IPS-18c (cell line): ENCODE measurements at regions not wholly inside any gene's neighbourhood (a gene's known extent, or its start where the extent isn't known, plus 50 kb on each side); places are given as distances from the start of the nearest gene placed in this dataset.

Source experiments
- H3K4me3 ChIP-seq: 2 replicates; pipeline ENCODE4 v1.7.0; 2013; ENCODE audit warnings: low read depth, mild to moderate bottlenecking, low read length, moderate library complexity; ENCODE audit not compliant: insufficient read depth
- H3K9me3 ChIP-seq: one replicate; pipeline ENCODE4 v1.6.1; 2013; ENCODE audit warnings: mild to moderate bottlenecking, low read length, moderate library complexity; ENCODE audit not compliant: control insufficient read depth, insufficient read depth

GRCh38 chr14:101032433-101032832 is 128.9 kb upstream of the RTL1 start:
- Histone ChIP-seq H3K9me3 (no peaks in the 10 kb centered on the region), H3K4me3 (no peak overlapping the region)

- H3K9me3 ChIP-seq = no peaks in the 10 kb centered on the region
These were observed 129.5 kb upstream of the RTL1 start for GRCh38 chr14:101033006-101033405.

DNA sequence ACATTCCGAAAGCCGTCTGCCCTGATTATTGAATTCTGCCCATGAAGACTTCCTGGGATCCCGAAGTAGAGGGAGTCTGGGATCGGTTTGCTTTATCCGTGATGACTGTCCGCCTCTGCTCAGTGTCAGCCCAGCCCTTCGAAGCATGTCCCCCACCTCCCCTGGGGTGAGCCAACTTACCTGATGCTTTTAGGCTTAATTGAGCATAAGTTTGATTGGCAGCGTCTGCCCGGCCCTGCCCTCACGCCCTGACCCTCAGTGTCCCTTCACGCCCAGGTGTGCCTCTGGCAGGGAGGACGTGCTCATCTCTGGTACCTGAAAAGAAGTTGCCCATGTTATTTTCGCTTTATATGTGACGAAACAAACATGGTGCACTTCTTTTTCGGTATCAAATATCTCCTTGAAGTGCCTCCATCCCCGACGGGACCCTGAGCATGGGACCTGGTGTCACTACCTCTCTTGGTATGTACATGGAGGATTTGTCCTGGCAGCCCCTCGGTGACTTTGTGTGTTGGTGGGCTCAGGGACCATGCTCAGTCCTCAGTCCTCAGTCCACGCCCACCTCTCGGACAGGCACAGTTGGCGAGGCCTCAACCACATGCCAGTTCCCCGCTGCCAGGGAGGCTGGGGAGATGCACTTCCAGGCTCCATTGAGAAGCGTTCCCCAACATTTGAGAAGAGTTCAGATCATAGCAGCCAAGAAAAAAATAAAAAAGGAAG is 130.1 kb upstream of the RTL1 start:
- Histone ChIP-seq H3K4me3 (no peak overlapping the region), H3K9me3 (no peaks in the 10 kb centered on the region)

More at GRCh38 chr14:101033006-101033405, 129.5 kb upstream of the RTL1 start:
- H3K4me3 ChIP-seq = no peak overlapping the region

- Histone ChIP-seq H3K4me3 (no peak overlapping the region), H3K9me3 (no peaks in the 10 kb centered on the region)
These were observed 131.5 kb upstream of the RTL1 start for GRCh38 chr14:101034986-101035385.

GRCh38 chr14:101035466-101036225 is 132.1 kb upstream of the RTL1 start:
- no peak overlapping the region for H3K4me3 ChIP-seq

GRCh38 chr14:101037021-101037817 is 133.7 kb upstream of the RTL1 start:
- Histone ChIP-seq H3K9me3 (no peaks in the 10 kb centered on the region), H3K4me3 (no peak overlapping the region)

More at GRCh38 chr14:101035466-101036225, 132.1 kb upstream of the RTL1 start:
- no peaks in the 10 kb centered on the region for H3K9me3 ChIP-seq

DNA sequence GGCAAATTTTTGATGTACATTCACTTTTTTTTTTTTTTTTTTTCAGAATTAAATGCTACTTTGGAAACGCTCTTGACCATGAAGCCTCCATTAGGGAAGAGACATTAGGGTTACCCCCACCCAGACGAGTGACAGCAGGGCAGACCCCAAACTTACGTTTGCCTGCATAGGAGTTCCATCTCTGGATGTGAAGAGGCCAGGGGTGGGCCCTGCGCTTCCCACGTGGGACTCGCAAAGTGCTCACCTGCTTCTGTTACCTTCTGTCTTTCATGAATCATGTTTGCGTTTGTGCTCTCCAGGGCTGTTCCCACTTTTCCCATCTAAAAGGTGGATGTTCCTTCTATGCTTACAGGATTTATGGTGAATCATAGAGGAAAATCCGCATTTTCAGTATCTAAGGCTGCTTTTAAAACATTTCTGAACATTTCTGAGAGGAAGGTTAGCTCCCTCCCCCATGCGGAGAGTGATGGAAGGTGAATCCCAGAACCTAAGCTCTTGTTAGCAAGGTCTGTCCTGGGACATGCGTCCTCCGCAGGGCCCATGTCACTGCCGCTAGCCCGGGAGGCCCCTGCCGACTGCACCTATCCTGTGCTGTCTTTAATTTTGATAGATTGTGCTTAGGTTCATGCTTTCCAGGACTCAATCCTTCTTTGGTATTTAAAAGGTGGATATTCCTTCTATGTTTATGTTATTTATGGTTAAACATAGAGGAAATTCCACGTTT is 135.7 kb upstream of the RTL1 start:
- no peak overlapping the region for H3K4me3 ChIP-seq

GRCh38 chr14:101039755-101040138 is 136.2 kb upstream of the RTL1 start:
- H3K9me3 ChIP-seq = no peaks in the 10 kb centered on the region
- no peak overlapping the region for H3K4me3 ChIP-seq

More for the DNA sequence above, 135.7 kb upstream of the RTL1 start:
- no peaks in the 10 kb centered on the region for H3K9me3 ChIP-seq

- Histone ChIP-seq H3K4me3 (no peak overlapping the region), H3K9me3 (peaks cover 2% of the 10 kb centered on the region)
These were observed 137.3 kb upstream of the RTL1 start for GRCh38 chr14:101040538-101041442.

- Histone ChIP-seq H3K9me3 (peaks cover 2% of the 10 kb centered on the region), H3K4me3 (no peak overlapping the region)
These were observed 140.4 kb upstream of the RTL1 start for GRCh38 chr14:101043891-101044290.

DNA sequence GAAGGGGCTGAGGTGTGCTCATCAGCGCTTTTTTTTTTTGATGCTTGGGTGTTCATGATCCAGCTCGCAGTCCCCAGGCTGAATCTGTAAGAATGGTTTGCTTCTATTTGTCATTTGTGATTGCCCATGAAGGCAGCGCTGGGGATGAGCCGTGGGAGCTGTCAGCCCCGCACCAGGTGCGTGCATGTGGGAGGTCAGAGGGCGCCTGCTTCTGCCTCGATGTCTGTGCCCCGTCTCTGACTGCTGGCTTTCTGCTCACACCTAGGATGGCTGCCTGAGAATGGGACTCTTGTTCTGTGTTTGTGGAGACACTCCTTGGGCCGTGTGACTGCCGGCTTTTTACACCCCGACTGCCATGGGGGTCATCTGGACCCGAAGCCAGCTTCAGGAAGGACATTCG is 141.2 kb upstream of the RTL1 start:
- H3K9me3 ChIP-seq = peaks cover 2% of the 10 kb centered on the region
- no peak overlapping the region for H3K4me3 ChIP-seq

GRCh38 chr14:101045511-101045910 is 142.0 kb upstream of the RTL1 start:
- Histone ChIP-seq H3K4me3 (no peak overlapping the region), H3K9me3 (peaks cover 2% of the 10 kb centered on the region)

GRCh38 chr14:101046071-101046470 is 142.5 kb upstream of the RTL1 start:
- no peak overlapping the region for H3K4me3 ChIP-seq
- H3K9me3 ChIP-seq = peaks cover 2% of the 10 kb centered on the region

- H3K4me3 ChIP-seq = no peak overlapping the region
- peaks cover 3% of the 10 kb centered on the region for H3K9me3 ChIP-seq
These were observed 143.8 kb upstream of the RTL1 start for GRCh38 chr14:101047326-101047725.

GRCh38 chr14:101048766-101049165 is 145.2 kb upstream of the RTL1 start:
- Histone ChIP-seq H3K9me3 (peaks cover 5% of the 10 kb centered on the region), H3K4me3 (no peak overlapping the region)

- peaks cover 5% of the 10 kb centered on the region for H3K9me3 ChIP-seq
These were observed 146.0 kb upstream of the RTL1 start for GRCh38 chr14:101049511-101049910.

More at GRCh38 chr14:101049511-101049910, 146.0 kb upstream of the RTL1 start:
- no peak overlapping the region for H3K4me3 ChIP-seq
